AML-193 (cell line): ENCODE measurements at regions not wholly inside any gene's neighbourhood (a gene's known extent, or its start where the extent isn't known, plus 50 kb on each side); places are given as distances from the start of the nearest gene placed in this dataset.

ENCODE experiments used
- DNase-seq, 2 experiments: peaks; one replicate each; lab custom pipeline; 2025; lab: John Stamatoyannopoulos, UW

DNA sequence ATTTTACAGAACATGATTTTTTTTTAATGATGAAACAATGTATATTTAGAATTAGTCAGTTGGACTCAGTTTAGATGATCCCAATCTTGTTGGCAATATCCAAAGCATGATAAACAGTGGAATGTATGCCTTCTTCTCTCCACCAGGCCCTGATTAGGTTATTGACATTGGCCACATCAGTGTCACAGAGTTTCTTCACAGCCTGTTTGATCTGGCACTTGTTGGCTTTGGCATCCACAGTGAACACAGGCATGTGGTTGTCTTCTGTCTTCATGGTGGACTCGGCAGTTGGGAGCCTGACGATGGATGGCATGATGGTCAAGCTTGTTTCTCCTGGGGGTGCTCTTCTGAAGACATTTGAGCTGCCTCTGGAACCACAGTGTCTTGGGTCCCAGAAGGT, 317.5 kb downstream of the PMP22 start:
- no peak for DNase-seq

DNA sequence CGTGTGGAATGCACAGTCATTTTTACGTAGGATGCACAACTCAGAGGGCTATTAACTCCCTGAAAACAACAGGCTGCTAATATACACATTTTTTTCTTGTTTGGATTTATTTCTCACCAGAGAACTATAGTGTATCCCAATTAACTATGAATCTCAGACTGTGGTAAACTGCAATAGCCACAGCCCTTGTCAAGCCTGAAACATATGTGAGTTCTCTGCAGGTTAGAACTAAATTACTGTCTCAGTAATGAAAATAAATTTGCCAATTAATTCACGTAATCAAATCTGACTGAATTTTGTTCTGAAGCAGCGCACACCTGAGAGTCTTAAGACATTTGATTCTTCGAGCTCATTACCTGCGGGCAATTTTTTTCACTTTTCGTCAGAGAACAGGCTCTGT, 318.6 kb downstream of the PMP22 start:
- no peak for DNase-seq

DNA sequence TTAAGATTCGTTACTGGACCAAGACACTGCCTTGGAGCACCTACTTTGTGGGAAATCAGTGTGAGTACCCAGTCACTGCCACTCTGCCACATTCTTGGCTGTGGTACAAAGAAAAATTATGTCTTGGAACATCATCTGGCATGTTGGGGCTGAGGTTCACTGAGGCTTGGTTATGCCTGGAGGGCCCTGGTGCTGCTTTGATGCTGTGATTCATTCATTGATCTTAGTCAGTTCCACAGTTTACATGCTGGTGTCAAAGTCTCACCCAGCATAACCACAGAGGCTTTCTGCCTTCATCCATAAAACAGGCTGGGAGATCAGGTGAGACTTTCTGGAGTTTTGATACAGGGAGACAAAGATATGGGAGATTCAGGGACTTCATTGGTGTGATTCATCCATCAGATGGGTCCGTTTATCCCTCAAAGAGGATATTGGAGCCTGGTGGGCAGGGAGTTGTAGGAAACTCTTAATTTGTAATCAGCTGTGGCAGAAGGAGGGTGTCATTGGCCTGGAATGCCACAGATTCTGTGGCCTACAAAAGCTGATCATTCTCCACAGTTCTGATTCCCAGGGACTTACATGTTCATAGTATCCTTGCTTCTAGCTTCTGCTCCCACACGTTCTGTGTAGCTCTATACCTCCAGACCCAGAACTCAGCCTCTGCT, 322.5 kb downstream of the PMP22 start:
- DNase-seq = no peak

DNA sequence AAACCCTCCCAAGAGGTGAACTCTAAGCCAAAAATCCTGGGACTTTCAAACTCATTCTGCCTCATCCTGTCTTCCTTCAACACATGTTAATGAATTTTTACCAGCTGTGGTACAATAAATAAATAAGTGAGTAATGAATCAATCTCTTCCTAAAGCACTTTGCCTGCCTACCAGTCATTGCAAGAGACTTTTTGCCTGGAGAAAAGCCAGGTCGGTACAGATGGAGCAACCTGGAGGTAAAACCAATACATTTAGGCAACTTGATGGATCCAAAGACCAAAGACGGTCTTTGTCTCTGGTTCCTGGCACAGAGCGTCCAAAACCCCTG, 324.2 kb downstream of the PMP22 start:
- DNase-seq = no peak

DNA sequence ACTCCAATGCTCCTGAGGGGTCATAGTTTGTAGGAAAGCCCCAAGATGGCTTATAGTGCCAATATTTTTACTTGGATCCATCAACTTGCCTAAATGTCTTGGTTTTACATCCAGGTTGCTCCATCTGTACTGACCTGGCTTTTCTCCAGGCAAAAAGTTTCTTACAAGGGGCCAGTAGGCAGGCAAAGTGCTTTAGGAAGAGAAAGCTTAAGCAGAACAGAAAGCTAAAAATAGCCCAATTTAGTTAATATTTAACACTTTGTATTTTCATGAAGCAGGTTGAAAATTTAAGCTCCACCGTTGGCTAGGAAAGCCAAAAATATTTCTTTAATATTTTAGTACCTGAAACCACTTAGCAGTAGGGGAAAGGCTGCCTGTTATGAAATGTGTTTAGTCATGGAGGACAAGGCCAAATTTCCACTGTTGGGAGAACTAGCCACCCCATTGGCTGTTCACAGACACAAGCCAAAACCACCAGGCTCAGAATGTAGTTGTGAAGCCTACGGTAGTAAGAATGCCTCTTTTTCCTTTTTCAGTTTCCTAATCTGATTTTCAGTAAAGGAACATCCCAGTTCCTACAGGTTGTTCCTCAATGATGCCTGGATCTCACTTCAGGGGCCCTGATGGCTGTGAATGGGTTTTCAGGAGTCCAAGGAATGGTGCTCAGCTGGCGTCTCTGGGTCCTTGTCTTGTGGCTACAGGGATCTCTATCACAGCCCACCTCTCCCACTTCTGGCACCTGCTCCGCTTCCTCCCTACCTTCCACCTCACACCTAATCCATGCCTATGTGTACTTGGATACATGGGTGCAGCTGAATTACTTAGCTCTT, 324.8 kb downstream of the PMP22 start:
- DNase-seq = no peak

DNA sequence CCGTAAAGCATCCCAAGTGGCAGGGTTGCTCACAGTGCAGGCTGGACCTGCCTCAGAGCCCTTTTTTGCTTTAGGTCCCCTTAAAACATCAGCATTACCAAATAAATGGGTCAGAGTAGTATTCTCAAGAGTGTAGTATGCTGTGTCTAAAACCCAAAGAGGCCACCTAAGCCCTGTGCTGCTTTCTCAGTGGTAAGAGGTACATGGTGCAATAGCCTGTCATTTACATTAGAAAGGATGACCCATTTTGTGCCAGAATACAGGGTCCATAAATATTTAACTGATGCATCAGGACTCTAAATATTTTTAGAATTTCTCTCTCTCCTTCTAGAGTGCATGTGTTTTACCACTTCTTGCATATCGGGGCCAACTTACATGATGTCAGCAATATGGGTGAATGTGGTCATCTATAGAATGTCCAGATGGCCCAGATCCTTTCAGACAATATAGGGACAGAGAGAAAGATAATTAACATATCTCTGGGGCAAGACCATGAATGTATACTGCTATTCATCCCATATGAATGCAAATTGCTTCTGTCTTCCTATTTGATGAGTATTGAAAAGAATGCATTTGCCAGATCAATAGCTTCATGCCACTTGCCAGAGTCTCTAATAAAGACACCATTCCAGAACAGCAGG, 329.2 kb downstream of the PMP22 start:
- no peak for DNase-seq

DNA sequence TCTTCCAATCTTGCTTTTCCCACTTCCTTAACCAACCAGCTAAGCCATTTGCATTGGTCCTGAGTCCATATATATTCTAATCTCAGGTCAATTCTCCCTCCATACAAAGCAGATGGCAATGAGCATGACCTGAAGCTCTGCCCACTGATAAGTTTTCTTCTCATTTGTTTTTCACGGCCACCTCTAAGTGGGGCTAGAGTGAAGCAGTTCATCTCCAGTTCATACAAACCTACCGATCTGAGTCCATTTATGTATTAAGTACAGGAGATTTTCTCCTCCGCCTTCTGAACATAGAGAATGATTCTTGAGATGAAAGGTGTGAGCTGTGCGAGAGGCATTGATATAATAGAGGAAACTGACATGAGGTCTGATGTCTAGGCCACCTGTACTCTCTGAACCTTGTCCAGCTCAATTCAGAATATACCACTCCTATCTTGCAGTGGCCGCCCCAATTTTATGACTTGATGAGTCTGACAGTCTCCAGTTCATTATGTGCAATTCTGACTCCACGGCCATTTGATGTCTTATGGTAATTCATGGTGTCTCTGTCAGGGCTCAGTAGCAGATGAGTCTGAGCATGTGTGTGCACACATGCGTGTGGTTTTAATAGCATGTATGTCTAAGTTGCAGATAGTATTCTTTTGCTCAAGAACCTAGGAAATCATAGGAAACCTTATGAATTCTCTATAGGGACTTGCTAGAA, 329.8 kb downstream of the PMP22 start:
- no peak for DNase-seq

DNA sequence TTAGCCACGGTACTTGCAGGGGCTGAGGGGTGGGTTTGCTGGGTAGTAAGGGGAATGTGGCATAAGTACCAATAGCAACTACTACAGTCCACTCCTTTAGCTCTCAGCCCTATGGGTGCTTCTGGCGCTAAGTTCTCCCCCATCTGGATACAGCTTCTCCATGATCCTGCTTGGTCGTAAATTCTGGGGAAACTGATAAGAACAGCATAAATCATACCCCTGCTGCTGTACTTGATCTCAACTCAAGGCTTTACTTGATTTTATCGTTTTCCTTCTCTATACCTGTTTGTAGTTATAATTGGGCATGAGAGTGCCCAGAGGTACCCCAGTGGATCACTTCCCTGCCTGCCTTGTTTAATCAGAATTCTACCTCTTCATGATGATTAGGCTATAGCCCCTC, 331.4 kb downstream of the PMP22 start:
- DNase-seq = no peak

DNA sequence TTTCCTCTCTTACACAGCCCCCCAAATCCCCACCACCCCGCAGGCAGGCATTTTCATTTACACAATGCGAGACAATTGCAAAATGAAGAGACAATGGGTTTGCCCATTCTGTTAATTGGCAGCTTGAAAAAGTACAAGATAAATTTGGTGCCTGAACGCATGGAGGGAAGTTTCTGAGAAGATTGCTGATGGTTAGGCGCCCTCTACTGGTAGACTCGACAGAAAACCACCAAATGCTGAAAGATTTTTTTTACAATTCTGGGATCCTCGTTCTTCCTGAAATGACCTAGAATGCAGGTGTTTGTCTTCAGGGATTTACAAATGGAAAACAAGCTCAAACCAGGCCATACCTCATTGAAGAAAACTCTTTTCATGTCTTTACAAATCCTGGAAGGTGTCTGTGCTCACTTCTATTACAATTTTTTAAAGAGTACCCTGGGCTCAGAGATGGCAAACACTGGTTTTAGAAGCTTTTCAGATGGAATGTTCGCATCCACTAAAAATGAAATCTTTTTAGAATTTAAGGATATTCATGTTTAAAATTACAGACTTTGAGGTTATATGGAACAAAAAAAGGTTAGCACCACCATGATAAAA, 338.5 kb downstream of the PMP22 start:
- DNase-seq = peak; percentile 26 to 41

DNA sequence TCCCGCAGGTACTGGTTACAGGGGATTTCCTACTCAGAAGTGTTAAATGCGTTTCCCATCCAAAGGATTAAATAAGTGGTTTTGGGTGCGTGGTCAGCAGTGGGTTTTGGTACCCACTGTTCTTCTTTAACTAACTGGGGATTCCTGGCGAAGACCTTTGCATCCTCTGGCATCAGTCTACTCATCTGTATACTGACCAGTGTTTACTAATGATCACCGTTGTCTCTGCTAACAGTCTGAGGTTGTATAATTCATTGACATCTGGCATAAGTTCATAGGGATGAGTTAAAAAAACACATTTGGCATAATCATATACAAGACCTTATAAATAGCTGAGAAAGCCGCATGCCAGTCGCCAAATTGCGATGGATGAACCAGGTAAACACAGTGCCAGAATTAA, 339.1 kb downstream of the PMP22 start:
- no peak for DNase-seq

DNA sequence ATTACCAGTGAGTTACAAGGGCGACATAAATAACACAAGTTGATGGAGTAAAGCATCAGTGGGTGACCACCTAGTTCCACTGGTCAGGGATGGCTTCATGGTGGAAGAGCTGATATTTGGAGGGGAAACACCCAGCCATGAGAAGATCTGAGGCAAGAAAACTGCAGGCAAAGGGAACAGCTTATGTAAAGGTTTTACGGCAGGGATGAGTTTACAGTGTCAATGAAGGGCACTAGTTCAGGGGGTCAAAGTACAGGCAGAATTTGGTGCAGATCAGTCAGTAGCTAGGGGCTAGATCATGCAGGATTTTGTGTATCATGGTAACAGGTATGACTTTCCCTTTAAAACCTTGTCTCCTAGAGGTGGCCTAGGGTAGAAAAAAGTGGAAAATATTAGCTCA, 339.6 kb downstream of the PMP22 start:
- DNase-seq = no peak

DNA sequence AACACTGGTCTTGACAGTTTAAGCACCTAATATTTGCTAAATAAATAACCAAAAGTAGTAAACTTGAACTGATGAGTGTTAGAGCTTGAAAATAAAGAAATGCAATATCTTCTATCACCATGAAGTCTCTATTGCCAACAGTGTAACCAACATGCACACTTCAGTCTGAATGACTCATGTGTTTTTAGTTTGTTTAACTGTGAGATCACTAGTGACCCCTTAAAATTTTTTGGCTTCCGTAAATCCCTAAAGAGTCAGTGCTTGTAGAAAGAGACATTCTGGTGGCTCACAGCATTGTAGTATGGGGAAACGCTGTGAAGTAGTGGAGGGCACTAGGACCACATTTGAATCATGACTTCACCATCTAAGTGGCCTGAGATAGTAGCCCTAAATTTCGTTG, 341.1 kb downstream of the PMP22 start:
- no peak for DNase-seq

DNA sequence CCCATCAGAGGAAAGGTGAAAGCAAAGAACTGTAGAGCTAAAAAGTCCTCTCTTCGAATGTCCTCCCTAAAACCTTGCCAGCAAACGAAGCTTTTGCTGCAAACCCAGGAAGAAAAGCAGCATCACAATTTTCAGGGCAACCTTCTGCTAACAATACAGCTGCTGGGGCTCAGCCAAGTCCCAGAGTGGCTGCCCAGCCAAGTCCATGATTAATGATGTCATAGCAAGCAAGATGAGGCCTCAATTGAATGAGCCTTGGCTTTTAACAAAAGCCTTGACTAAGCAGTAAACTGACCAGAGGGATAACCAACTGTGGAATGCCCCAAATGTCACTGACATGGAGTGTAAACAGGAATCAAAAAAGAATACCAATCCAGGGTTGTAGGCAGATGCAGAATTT, 342.7 kb downstream of the PMP22 start:
- DNase-seq = no peak

DNA sequence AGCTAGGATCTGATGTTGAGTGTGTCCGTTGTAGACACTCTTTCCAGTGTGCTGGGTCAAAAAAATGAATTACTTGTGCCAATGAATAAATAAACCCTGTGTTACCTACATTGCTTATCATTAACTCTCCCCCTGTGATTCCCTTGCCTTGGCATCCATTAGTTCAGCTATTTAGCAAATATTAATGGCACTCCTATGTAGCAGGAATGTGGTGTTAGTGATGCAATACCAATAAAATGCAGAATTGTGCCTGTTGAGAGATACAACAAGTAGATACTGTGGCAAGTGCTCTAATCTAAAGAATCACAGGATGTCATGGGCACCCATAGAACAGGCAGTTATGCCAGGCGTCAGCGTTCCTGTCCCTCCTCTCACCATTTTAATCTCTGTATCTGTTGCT, 343.2 kb downstream of the PMP22 start:
- DNase-seq = no peak

DNA sequence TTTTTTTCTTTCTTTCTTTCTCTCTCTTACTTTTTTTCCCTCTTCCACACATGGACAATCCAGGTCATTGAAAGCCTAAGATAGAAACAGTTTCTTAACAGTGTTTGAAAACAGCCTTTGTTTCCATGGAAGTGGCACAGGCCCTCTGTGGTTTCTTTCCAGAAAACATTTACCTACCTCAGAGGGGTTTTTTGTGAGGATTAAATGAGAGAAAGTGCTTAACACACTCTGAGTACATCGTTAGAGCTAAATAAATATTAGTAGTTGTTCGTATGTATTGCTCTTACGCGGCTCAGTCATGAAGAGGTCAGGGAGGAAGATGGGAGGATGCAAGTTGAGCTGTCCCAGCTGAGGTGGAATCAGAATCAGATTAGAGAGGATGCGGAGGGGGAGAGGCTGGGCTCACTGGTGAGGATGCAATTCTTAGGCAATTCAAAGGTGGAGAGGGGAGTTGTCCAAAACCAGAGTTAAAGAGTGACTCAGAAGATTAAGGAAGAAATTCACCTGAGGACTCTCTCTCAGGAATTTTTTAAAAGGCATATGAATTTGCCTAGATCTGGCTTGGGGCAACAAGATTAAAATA, 345.4 kb downstream of the PMP22 start:
- DNase-seq = no peak

DNA sequence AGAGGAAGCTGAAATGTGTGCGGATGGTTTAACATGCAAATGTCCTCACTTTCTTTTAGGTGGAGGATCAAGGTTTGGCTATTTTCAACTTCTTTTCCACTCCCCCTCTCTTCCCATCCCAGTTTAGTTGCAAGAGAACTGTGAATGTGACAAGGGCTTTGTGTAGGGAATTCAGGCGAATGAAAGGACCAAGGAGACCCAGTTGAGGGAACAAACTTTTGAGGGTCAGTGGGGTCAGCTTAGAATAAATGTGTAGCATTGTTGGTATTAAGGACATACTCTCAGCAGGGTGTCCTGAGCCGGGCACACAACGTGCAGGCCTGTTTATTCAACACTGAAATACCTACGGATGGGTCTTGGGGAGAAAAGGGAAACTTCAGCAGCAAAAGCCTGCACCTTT, 346.0 kb downstream of the PMP22 start:
- no peak for DNase-seq

DNA sequence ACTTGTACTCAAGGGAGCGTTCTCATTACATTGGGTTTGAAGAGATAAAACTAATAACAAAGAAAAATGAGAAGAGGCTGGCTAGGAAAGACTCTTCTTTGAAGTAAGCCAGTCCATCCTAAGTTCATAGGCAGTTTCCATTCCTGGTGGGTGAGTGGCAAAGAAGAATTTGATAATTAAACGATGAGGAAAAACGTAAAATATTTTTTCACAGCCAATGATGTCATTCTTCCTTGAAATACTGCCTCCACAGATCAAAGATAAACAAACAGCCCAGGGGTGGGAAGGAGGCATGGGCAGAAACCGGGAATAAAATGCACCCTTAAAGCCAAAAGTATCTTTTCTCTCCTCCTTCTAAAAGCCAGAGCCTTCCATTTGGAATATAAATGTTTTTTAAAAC, 346.6 kb downstream of the PMP22 start:
- DNase-seq = no peak

DNA sequence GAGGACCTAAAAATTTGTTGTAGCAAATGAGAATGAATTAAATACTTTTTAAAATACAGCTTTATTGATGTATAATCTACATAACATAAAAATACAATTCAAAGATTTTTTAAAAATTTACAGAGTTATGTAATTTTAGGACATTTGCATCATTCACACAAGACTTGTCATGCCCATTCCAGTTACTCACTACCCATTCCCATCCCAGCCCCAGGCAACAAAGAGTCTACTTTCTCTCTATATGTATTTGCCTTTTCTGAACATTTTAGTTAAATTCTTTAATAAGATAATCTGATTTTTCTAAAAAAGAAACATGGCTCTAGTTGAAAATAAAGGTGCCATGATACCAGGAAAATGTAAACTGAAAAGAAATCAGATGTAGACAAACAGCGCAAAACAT, 354.2 kb downstream of the PMP22 start:
- DNase-seq = no peak

DNA sequence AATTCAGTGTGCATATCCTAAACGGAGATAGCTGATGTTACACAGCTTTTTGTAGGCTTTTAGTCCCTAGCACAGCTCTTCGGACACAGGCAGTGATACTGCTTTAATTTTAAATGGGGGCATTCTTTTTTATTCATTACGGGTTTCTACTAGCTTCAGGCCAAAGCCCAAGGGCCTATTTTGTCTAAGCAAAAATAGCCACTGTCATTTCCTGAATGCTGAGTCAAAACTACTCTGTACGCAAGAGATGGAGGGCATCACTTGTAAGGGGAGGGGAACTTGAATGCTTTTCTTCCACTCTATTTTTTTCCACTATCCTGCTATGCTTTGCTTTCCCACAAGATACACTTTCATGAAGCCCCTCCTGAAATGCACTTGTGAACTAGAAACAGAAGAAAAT, 360.7 kb downstream of the PMP22 start:
- DNase-seq = no peak

DNA sequence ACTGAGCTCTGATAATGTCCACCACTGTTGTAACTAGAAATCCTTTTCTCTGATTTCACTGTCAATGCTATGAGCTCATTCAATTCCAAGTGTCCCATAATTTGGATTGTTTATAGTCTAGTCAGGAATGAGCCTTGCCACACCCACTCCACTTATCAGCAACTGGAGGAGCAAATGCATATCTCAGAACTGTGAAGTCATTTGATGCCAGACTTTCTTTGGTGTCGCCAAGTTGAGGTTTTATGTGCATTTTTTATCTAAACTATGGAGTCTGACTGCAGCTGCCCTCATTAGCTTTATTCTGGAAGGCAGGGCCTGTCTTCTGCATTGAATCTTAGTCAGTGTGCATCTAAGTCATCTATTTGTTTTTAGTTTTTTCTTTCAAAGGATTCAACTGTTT, 361.3 kb downstream of the PMP22 start:
- DNase-seq = no peak

DNA sequence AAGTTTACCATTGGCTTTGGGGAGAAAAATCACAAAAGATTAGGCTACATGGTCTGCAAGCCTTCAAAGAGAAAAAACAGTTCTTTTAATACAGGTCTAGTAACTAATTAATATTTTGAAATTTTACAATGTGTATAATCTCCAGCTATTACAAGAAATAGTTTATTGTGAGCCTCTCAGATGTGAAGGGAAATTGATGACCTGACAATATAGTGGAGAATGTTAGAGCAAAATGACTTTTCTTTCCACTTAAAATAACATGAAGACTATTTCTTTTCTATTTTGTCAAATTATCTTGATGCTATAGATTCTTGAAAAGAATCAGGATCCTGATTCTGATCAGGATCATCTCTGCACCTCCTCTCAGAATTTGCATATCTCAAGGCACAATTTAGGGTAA, 362.3 kb downstream of the PMP22 start:
- DNase-seq = no peak

DNA sequence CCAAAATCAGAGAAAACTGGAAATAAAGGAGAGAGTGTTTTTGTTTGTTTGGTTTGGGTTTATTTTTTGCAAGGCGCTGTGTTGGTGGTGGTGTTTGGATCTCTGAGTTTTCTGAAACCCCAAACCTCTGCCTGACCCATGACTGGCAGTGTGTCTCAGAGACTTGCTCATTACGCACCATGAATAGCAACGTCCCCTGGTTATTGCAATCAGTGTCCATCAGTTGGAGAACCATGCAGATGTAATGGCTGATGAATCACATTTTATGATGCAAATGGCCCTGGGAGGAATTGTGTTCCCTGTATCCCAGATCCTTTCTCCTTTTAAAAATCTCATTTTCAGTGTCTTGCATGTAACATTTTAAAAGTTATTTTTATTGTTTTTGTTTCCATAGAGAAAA, 362.8 kb downstream of the PMP22 start:
- DNase-seq = no peak
